ENCODE measurements at regions not wholly inside any gene's neighbourhood (a gene's known extent, or its start where the extent isn't known, plus 50 kb on each side); places are given as distances from the start of the nearest gene placed in this dataset.

- DNase-seq = no peak
These were observed 331.1 kb downstream of the MLLT3 start for GRCh38 chr9:20291201-20291600.

DNA sequence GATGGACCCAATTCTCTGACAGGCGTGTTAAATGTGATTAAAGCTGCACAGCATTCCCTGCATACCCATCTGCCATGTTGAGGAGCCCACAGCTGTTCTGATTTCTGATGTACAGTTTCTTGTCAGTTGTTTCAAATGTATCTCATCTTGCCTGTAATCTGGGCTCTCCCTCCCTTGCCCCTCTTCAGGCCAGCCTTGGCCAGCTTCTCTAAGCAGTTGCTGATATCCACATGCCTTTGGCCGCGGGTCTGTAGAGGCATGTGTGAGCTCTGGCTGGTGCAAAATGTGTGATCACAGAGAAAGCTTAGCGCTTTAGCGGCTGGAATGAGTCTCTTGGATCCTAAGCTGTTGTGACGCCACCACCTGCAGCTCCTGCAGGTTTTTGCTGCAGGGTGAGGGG lies 332.0 kb downstream of the MLLT3 start:
- DNase-seq = no peak

DNA sequence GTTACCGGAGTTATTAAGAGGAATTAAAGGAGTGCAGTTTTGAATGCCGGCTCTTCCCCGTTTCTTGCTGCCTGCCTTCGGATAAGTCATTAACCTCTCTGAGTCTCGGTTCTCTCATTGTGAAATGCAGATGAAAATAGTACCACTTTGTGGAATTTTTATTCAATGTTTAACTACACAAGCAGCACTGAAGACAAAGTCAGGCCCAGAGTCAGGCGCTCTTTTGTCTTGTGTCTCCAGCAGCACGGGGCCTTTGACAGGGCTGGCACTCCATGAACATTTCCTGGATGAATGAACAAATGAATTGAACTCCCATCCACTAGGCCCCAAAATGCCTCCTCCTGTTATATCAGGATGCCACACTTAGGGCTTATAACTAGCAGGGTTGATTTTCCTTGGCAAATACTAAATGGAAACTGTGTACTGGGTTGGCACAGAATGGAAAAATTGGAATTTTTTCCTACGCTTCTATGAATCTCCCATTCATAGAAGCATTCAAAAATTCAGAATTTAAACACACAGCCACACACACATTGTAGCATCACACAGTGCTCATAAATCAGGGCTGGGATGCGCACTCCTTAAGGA lies 332.8 kb downstream of the MLLT3 start:
- DNase-seq = no peak

DNA sequence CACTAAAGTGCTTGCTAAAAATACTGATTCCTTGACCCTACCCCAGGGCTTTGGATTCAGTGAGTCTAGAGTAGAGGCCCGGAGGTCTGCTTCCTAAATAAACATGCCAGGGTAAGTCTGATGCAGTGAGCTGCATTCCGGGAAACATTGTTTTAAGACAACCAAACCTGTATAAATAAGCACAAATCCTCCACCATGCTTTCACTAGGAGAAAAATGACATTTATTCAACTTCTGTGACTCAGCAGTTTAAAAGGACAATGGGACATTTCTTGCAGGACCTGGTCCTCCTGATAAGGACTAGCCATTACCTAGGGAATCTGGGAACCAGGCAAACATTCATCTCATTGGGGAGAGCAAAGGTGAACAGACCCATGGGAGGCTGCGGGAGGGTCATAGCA lies 335.3 kb downstream of the MLLT3 start:
- DNase-seq = no peak

GRCh38 chr9:20286154-20286700 lies 336.1 kb downstream of the MLLT3 start:
- DNase-seq = no peak

- DNase-seq = no peak
These were observed 337.6 kb downstream of the MLLT3 start for GRCh38 chr9:20284601-20285289.

DNA sequence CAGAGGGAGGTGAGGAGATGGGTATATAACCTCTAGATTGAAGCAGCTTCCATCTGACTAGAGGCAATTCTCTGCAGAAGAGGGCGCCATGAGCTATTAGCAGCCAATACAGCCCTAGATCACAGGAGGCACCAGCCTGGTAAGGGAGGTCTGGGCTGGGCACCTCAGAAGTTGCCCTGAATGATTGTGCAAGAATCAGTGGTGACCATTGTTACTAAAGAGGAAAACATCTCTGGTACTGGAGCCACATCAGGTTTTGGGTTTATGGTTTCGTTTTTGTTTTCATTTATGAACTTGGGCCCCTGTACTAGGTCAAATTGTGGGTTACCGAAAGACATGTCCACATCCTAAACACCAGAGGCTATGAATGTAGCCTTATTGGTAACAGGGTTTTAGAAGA lies 342.0 kb downstream of the MLLT3 start:
- no peak for DNase-seq

DNA sequence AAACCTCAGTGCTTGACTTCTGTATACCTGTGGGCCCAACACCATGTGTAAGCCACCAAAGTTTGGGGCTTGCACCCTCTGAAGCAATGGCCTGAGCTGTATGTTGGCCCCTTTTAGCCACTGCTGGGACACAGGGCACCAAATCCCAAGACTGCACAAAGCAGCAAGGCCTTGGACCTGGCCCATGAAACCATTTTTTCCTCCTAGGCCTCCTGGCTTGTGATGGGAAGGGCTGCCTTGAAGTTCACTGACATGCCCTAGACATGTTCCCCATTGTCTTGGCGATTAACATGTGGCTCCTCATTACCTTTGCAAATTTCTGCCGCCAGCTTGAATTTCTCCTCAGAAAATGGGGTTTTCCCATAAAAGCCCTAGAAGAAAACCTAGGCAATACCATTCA lies 345.5 kb downstream of the MLLT3 start:
- DNase-seq = no peak

DNA sequence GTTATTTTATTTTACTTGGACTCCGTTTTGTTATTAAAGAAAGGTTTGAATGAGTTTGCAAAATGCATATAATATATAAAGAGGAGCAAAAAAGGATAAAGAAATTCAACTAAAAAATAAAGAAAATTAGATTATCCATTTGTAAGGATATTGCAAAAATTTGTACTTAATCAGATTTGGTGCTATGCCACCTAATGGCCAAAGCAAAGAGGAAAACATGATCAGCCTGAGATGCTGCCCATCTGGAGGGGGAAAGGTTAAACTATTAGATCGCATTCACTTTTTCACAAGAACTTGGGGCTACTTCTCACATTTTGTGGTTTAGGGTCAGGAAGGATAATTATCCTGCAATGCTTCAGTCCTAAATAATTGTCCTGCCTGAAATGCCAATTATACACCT lies 350.6 kb downstream of the MLLT3 start:
- no peak for DNase-seq

DNA sequence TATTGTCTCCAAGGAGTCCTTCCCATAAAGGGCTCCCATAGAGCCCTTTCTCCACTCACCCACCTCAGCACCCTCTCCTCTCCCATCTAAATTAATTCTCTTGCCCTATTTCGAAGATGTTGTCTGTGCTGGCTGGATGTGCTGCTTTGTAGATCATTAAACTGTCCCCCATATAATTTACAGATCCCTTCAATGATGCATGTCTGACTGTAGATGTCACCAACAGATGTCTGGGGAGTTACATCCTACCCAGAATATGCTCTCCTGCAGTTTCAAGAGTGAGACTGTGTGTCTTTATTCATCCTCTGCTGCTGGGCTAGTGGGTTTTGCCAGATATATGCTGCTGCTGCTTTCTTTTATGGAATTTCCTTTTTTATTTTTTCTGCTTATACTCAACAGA lies 351.2 kb downstream of the MLLT3 start:
- DNase-seq = no peak

DNA sequence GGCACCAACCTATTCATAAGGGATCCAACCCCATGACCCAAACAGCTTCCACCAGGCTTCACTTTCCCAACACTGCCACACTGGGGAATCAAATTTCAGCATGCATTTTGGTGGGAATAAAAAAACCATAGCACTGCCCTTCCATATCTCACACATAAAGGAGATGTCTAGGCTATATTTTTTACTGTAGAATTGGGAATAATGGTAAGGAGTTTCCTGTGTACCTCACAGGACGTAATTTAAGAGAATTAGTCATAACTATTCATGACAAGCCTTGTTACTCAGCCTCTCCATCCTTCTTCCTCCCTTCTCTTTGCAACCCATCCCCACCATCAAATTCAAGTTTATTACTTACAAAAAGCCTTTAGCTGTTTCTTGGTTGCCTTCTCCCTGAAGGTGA lies 352.1 kb downstream of the MLLT3 start:
- no peak for DNase-seq

GRCh38 chr9:20269620-20270019 lies 352.7 kb downstream of the MLLT3 start:
- no peak for DNase-seq

- DNase-seq = no peak
These were observed 357.4 kb downstream of the MLLT3 start for GRCh38 chr9:20264896-20265295.

DNA sequence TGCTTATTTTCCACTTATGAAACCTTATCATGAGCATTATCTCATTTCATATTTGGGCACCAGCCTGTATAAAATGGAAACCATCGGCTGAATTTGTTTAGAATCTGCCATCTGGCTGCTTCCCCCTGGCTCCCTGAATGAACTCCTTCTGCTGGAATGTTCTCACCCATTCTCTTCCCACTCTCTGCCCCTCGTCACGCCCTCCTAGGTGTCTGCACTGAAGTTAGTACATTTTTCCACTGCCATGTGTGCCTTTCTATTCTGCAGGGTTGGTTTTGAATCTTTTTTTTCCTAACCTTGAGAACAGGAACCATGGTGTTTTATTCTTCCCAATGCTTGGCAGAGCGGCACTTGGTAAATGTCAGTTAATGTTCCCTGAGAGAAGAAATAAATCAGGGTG lies 359.7 kb downstream of the MLLT3 start:
- DNase-seq = no peak

- no peak for DNase-seq
These were observed 365.9 kb downstream of the MLLT3 start for GRCh38 chr9:20256284-20256948.

DNA sequence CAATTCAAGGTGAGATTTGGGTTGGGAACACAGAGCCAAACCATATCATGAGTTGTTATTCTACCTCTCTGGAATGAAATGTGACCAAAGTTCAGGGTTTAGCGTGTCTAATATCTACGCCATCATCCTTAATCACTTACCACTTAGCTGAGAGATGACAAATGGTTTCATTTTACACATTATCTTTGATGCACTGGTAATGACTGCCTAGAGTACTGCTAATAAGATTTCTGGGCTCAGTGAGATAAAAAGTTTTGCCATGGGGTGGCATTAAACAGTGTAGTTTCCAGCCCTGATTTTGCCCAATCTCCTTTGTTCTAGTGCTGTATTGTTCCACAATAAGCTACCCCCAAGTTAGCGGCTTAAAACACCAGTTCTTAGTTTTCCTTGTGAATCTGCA lies 367.2 kb downstream of the MLLT3 start:
- DNase-seq = no peak

DNA sequence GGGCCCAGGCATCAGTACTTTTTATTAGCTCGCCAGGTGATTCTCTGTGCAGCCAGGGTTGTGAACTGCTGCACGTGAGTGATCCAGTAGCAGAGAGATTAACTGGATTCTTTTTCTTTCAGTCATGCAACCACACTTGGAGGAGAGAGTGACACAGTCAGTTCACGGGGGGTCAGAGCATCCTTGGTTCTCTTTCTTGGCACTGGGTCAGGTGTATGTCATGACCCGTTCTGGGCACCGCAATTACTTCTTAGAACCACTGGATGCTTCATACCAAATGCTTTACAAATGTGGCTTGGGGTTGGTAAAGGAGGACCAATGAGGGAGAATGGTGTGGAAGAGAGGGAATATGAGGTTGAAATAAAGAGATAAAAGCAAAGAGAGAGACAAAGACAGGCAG lies 368.7 kb downstream of the MLLT3 start:
- no peak for DNase-seq

GRCh38 chr9:20252778-20253177 lies 369.5 kb downstream of the MLLT3 start:
- no peak for DNase-seq

DNA sequence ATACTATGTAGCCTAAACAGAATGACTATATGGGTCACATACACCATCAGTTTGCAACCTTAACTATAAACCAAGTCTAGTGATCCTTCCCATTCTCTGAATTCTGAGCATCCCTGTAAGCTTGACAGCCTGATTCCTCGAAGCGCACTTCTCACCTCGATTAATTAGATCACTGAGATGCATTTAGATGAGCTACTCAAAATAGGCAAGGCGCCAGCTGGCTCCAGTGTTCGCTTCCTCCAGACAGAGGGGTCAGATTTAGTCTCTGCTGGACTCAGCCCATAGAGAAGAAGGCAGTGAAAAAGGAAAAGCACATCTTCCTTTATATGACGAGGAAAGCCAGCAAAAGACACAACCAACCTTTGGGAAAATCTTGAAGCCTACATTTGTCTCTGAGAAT lies 371.5 kb downstream of the MLLT3 start:
- no peak for DNase-seq

- DNase-seq = no peak
These were observed 378.0 kb downstream of the MLLT3 start for GRCh38 chr9:20244271-20244670.

GRCh38 chr9:20243841-20244240 lies 378.5 kb downstream of the MLLT3 start:
- DNase-seq = no peak

DNA sequence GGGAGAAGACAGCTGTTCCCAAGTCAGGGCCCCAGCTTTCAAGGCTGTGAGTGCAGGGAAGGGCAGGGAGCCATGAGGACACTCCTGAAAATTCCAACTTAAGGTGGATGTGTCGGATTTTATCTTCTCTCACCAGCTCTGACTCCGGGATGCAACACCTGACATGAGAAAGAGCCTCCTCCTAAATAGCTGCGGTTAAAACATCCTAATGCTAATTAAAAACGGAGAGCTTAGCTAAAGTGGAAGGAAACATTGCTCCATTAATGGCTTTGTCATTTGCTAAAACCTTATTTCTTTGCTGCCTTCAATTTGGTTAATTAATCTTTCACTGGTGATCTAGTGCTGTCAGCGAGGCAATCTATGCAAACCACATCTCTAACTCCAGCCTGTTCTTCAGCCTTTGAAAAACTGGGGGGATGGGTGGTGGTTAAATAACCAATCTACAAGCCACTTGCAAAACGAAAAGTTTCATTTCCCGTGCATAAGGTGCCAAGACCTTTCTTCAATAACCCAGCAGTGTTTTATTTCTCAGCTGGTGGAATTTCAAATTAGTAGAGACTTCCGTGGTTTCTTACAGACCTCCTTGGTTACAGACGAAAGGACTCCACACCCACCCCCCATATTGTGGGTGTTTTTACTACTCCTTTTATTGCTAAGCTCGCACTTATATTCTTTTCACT lies 379.6 kb downstream of the MLLT3 start:
- DNase-seq = no peak

DNA sequence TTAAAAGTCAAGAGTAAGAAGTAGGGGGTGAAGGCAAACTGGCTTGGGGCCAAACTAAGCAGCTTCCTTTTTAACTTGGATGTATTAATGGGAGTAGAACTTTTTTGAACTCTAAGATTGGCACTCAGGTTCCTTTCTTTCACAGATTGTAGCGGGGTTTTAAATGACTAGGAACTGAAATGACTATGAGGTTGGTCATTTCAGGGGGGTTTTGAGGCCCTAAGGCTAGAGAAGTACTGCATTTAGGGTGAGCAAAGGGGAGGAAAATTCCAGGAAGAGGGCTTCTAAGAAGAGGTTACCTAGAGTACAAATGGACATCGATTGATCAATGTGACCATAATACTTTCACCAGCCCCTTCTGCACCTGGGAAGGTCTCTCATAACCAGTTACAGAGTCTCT lies 381.8 kb downstream of the MLLT3 start:
- DNase-seq = no peak

DNA sequence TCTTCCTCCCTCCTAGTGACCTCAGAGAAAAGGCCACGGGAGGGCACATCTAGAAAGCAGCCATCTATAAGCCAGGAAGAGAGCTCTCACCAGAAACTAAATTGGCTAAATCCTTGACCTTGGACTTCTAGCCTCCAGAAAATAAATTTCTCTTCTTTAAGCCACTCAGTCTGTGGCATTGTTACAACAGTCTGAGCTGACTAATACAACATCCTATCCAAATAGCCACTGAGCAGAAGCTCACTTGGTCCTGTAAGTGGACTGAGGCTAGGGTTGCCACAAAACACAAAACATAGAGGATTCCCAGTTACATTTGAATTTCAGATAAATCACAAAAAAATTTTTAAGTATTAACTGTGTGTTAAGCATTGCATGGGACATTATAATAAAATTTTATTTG lies 383.4 kb downstream of the MLLT3 start:
- DNase-seq = no peak

All from NCI-H2081 treated with DMSO at 0.1 percent for 48 hours (cell line).